T-helper 17 cell (primary cell): ENCODE measurements at regions not wholly inside any gene's neighbourhood (a gene's known extent, or its start where the extent isn't known, plus 50 kb on each side); places are given as distances from the start of the nearest gene placed in this dataset.

ENCODE experiments used
- ATAC-seq: fragments of 150-1000 bp; cut with Tn5 transposase; 2 replicates; pipeline ENCODE4 v1.10.0; 2021; ENCODE audit warnings: mild to moderate bottlenecking, moderate library complexity
- DNase-seq, 3 donors: peaks; one replicate each; pipeline versions ENCODE4 v3.0.0 to v3.0.0-alpha.2; 2020 to 2021
- H3K9me3 ChIP-seq: one replicate; pipeline ENCODE4 v1.7.0; 2013; ENCODE audit warnings: low read length, mild to moderate bottlenecking; ENCODE audit not compliant: control insufficient read depth, poor library complexity, severe bottlenecking
- H3K27ac Mint-ChIP-seq: one replicate; pipeline ENCODE4 v1.8.0; 2022; ENCODE audit warnings: mild to moderate bottlenecking, moderate library complexity, mixed read lengths
- H3K27me3 Mint-ChIP-seq: one replicate; pipeline ENCODE4 v1.8.0; 2022; ENCODE audit warnings: mixed read lengths
- H3K36me3 Mint-ChIP-seq: one replicate; pipeline ENCODE4 v1.8.0; 2022; ENCODE audit warnings: low read depth, mixed read lengths
- H3K4me1 Mint-ChIP-seq: one replicate; pipeline ENCODE4 v1.8.0; 2022; ENCODE audit warnings: mild to moderate bottlenecking, mixed read lengths
- H3K4me3 Mint-ChIP-seq: one replicate; pipeline ENCODE4 v1.8.0; 2022; ENCODE audit warnings: mild to moderate bottlenecking, moderate library complexity, mixed read lengths

DNA sequence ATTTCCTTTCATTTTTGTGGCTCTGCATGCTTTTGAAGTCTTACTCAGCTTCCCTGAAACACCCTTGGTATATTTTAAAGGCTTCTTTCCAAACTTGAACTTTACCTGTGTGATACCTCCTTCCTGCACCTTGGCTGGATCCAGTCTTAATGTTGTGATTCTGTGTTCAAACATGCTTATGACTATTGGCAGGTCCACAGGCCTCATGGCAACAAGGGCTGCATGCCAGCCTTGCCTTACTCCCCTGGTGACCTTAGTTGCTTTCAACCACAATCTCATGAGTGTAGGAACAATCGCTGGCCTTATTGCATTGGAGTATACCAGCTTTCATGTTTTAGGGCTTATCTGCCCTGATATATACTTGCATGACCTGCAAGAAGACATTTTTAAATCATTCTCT is 238.7 kb downstream of the KIF20B start:
- no peaks in the 10 kb centered on the region for H3K9me3 ChIP-seq
- no peak for ATAC-seq
- DNase-seq: no peak
- Mint-ChIP-seq H3K4me3 (no peak overlapping the region), H3K27me3 (peaks cover 4% of the 10 kb centered on the region), H3K4me1 (no peaks in the 10 kb centered on the region), H3K36me3 (no peaks in the 10 kb centered on the region), H3K27ac (no peak overlapping the region)

DNA sequence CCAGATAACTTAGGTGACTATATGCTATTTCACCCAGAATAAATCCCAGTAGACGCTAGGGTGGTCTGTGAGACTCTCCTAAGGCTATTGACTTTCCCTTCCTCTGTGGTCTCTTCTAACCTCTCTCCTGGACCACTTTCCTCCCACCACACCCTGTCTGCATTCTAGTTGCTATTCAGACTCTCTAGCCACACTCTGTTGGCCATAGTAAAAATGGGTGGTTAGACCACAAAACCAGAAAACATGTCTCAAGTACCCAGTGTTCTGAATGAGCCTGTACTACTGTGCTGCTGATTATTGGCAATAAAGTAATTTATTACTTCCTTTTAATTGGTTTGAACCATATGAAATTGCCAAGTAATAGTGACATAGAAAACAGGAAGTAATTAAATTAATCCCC is 240.8 kb downstream of the KIF20B start:
- Mint-ChIP-seq H3K4me3 (no peak overlapping the region), H3K27ac (no peak overlapping the region), H3K36me3 (no peaks in the 10 kb centered on the region), H3K27me3 (peaks cover 4% of the 10 kb centered on the region), H3K4me1 (peaks cover 3% of the 10 kb centered on the region)
- ATAC-seq (no peak), DNase-seq (no peak)
- H3K9me3 ChIP-seq: no peaks in the 10 kb centered on the region

DNA sequence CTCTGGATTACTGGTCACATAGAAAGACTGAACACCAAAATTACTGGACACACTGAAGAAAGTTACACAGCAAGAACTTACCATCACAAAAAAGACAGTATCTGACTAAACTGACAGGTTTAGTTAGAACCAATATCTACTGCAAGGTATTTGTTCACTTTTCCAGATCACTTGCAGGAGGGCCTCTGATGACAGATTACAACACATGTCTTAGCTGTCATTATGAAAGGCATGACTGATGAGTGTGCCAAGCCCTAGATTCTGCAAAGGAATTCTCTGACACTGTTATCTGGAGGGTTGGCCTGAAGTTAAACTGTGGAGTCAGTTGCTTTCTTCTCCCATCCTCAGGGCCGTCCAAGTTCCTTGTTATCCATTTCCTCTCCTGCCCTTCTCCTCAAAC is 242.7 kb downstream of the KIF20B start:
- Mint-ChIP-seq H3K4me1 (peaks cover 3% of the 10 kb centered on the region), H3K27ac (no peak overlapping the region), H3K27me3 (no peaks in the 10 kb centered on the region), H3K36me3 (no peaks in the 10 kb centered on the region), H3K4me3 (no peak overlapping the region)
- DNase-seq: no peak
- ATAC-seq: no peak
- no peaks in the 10 kb centered on the region for H3K9me3 ChIP-seq

DNA sequence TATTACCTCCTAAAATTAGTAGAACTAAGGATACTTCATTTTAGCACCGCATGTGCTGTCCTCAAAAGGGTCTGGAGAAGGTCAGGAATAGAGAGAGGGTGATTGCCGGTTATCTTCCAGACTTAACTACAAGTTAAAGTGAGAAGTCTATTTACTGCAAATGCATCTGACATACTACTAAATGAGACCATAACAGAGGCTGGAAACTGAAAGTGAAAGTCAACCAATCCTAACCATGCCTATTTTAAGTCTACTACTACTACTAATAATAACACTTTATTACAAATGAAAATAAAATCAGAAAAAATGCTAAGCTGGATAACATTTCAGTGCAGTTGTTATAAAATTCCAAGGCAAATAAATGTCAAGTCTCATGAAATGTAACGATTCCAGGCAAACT is 244.7 kb downstream of the KIF20B start:
- H3K4me3 Mint-ChIP-seq: peak overlapping the region; percentile 39
- H3K36me3 Mint-ChIP-seq: no peaks in the 10 kb centered on the region
- no peaks in the 10 kb centered on the region for H3K27me3 Mint-ChIP-seq
- H3K27ac Mint-ChIP-seq: no peak overlapping the region
- H3K9me3 ChIP-seq: no peaks in the 10 kb centered on the region
- peaks cover 3% of the 10 kb centered on the region for H3K4me1 Mint-ChIP-seq
- DNase-seq (no peak), ATAC-seq (no peak)

DNA sequence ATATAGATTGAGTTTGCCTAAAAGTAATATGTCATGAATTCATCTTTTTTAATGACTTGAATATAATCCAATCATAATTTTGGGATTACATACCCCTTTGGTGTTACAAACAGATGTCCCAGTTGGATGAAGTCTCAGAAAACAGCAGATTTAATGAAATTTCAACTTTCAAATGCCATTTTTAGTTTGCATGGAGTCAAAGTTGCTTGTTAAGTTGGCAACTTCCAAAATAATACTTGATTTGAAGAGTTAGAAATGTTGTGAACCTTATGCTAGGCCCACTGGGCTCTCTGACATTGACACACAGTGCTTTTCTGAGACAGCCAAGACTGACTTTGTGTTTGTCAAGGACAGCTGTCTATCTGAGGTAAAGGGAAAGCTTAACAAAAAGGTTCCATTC is 248.1 kb downstream of the KIF20B start:
- peaks cover 5% of the 10 kb centered on the region for H3K4me1 Mint-ChIP-seq
- H3K9me3 ChIP-seq: no peaks in the 10 kb centered on the region
- H3K36me3 Mint-ChIP-seq: no peaks in the 10 kb centered on the region
- peaks cover 13% of the 10 kb centered on the region for H3K27me3 Mint-ChIP-seq
- ATAC-seq: no peak
- DNase-seq: no peak
- H3K4me3 Mint-ChIP-seq: no peak overlapping the region
- H3K27ac Mint-ChIP-seq: no peak overlapping the region

DNA sequence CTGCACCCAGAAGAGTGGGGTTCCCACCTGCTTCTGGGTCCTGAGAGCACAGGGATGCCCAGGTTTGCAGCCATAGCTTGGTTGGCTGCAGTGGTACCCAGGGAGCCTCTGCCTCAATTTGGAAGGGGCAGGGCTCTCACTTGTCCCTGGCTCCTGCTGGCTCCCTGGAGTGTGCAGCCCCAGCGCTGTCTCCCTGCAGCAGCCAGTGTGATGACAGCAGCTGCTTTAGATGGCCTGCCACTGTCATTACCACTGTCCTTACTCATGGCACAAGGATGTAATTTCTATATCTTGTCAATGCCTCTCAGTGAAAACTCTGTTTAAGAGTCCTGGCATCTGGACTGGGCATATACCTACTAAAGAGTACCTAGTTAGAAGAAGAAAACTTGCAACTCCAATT is 250.9 kb downstream of the KIF20B start:
- Mint-ChIP-seq H3K27ac (no peak overlapping the region), H3K27me3 (peaks cover 13% of the 10 kb centered on the region), H3K4me3 (no peak overlapping the region), H3K36me3 (no peaks in the 10 kb centered on the region), H3K4me1 (peaks cover 2% of the 10 kb centered on the region)
- no peaks in the 10 kb centered on the region for H3K9me3 ChIP-seq
- DNase-seq: no peak
- ATAC-seq: no peak

DNA sequence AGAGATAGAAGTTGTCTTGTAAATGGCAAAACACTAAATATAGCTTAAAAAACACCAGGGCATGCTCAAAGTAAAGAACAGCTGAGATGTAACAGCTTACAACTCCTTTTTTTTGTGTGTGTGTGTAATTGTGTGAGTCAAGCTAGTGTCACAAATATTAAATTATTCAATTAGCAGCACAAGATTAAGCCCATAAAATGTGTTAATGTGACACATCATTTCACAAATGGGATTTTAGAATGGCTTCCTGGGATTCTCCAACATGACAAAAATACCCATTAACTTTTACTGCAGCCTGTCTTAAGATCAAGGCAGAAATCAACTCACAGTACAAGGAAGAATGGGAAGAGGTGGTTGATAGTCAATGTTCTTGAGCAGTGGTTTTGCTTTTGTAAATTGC is 251.4 kb downstream of the KIF20B start:
- DNase-seq: no peak
- H3K27ac Mint-ChIP-seq: no peak overlapping the region
- peaks cover 13% of the 10 kb centered on the region for H3K27me3 Mint-ChIP-seq
- H3K9me3 ChIP-seq: no peaks in the 10 kb centered on the region
- ATAC-seq: no peak
- no peak overlapping the region for H3K4me3 Mint-ChIP-seq
- peaks cover 2% of the 10 kb centered on the region for H3K4me1 Mint-ChIP-seq
- no peaks in the 10 kb centered on the region for H3K36me3 Mint-ChIP-seq

DNA sequence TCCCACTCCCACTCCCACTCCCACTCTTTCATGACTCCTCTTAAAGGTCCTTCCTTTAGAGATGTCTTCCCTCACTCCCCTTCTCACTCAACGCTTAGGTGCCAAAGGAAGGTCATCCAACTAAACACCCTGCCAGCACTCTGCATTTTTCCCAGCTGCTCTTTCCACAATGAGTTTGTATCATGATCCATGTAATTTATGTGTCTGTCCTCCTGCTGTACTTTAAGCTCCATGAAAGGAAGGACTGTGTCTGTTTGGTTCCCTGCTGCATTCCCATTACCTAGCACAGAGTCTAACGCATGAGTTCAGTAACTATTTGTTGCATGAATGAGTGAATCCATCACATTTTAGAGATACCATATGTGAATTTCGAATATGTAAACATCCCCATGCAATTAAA is 252.7 kb downstream of the KIF20B start:
- Mint-ChIP-seq H3K27ac (no peak overlapping the region), H3K27me3 (peaks cover 13% of the 10 kb centered on the region), H3K36me3 (no peaks in the 10 kb centered on the region), H3K4me3 (no peak overlapping the region), H3K4me1 (peaks cover 2% of the 10 kb centered on the region)
- no peaks in the 10 kb centered on the region for H3K9me3 ChIP-seq
- DNase-seq: no peak
- ATAC-seq: no peak

DNA sequence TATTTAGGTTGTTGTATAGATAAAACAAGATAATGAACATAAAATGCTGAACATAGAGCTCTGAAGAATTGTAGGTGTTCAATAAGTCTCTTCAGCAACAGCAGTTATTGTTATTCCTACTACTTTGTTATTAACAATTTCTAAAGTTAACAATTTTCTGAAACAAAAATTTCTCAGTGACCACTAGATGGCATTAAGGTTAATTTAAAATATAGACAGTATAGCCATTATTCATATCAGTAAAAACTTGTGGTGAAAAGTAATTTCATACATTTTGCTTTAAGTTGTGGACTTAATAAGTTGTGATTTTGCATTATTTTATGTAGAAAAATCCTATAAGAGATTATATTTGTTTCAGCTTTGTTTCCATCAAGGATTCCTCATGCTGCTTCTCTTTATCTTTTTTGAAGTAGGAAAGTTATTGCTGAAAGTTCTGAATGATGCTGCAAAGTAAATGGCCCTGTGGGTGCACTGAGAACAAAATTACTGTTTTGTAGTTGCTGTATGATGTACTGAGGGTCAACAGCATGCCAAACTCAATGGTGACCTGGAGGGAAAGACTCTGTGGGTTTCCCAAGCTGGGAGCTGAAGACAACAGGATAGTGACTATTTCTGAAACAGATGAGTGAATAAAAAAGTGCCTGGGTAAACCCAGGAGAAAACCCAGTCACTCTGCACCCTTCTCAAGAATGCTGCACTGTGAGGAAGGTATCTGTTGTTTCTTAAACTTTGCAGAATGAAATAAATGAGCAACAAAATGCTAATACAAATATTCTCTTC is 253.6 kb downstream of the KIF20B start:
- Mint-ChIP-seq H3K27ac (no peak overlapping the region), H3K36me3 (no peaks in the 10 kb centered on the region), H3K27me3 (peaks cover 13% of the 10 kb centered on the region), H3K4me3 (no peak overlapping the region), H3K4me1 (peaks cover 2% of the 10 kb centered on the region)
- ATAC-seq: no peak
- no peak for DNase-seq
- H3K9me3 ChIP-seq: no peaks in the 10 kb centered on the region

DNA sequence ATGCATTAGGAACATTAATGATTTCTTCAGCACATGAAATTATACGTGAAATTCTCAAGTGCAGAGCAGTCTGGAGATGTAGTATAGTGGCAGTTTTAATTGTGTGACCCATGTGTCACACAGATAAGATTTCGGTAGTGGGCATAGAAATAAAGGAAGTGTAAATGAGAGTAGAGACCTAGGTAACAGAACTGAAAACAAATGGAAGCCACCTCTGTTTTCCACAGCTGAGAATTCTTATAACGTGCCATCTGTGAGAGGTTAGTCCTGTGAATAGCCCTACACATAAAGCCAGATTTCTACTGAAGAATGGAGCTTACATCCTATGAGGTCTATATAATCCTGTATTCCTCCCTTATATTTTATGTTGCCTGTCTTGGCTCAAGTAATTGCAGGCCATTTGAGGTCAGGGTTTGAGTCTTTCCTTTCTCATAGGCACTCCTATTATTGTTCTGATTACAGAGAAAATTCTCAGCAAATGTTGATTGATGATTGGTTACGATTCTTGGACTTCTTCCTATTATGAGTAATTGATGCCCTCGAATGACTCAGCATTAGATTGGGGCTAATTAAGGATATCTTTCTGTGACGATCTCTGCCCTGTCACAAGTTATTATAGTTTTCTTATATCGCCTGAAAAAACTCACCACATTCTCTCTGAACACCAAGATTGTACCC is 258.2 kb downstream of the KIF20B start:
- no peaks in the 10 kb centered on the region for H3K9me3 ChIP-seq
- Mint-ChIP-seq H3K4me3 (no peak overlapping the region), H3K4me1 (no peaks in the 10 kb centered on the region), H3K27me3 (peaks cover 13% of the 10 kb centered on the region), H3K27ac (no peak overlapping the region), H3K36me3 (no peaks in the 10 kb centered on the region)
- ATAC-seq (no peak), DNase-seq (no peak)

DNA sequence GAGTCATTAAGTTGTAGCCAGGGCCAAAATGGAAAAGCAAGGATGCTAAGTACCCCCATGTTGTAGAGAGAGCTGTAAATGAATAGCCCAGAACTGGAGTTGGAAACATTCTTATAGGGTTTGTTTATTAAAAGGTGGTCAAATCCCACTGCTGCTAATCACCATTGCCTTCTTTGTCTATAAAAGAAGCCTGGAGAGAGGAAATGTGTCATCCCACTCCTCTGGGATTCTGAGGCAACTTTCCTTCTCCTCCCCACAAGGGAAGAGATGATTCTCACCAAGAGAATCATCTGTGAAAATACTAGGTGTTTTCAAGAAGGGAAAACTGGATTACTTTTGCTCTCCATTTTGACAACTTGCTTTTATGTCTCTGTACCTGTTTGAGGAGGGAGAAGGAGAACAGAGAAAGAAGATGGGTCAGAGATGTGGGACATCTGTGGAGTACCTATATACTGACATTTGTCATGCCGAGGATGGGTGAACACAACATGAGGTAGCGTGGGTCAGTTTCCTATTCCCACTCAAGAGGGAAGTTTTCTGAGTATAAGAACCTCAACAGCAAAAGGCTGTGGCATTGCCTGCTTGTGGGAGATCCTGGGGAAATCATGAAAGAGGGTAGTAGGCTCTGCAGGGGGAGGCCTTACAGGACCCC is 262.2 kb downstream of the KIF20B start:
- no peaks in the 10 kb centered on the region for H3K9me3 ChIP-seq
- H3K27me3 Mint-ChIP-seq: peaks cover 22% of the 10 kb centered on the region
- H3K4me3 Mint-ChIP-seq: no peak overlapping the region
- H3K36me3 Mint-ChIP-seq: no peaks in the 10 kb centered on the region
- H3K4me1 Mint-ChIP-seq: no peaks in the 10 kb centered on the region
- no peak for DNase-seq
- no peak for ATAC-seq
- no peak overlapping the region for H3K27ac Mint-ChIP-seq

DNA sequence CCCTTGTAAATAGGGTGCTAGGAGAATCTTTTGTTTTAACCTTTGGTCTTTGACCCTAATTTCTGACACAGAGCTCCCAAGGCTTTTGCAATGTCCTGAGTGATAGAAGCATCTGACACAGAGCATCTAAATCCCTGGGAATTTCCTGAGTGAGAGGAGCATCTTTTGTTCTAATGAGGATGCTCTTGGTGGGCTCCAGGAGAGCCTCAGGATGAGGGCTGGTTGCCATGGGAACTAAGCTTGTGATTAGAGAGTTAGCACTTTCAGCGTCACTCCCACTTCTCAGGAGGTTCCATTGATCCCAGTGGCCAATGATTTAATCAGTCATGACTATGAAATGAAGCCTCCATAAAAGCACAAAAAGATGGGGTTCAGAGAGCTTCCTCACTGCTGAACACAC is 264.8 kb downstream of the KIF20B start:
- H3K9me3 ChIP-seq: no peaks in the 10 kb centered on the region
- Mint-ChIP-seq H3K36me3 (no peaks in the 10 kb centered on the region), H3K4me1 (no peaks in the 10 kb centered on the region), H3K4me3 (no peak overlapping the region), H3K27me3 (peaks cover 22% of the 10 kb centered on the region), H3K27ac (no peak overlapping the region)
- DNase-seq: no peak
- no peak for ATAC-seq

DNA sequence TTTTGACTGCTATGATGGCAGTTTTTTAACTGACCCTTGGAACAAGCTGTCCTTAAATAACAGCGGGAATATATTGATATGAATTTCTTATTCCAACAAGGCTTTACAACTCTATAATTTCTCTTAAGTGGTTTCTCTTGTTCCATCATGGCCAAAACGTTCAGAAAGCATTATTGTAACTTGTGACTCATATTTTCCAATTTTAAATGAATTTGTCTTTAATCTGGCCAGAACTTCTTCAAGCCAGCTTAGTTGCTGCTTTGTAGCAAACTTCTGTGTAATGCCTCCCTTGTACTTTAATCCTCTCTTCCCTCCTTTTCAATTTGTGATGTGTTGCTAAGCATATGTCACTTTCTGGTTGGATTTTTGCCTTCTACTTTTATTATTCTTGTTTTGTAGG is 271.9 kb downstream of the KIF20B start:
- Mint-ChIP-seq H3K27ac (no peak overlapping the region), H3K27me3 (peaks cover 17% of the 10 kb centered on the region), H3K4me3 (no peak overlapping the region), H3K4me1 (no peaks in the 10 kb centered on the region), H3K36me3 (no peaks in the 10 kb centered on the region)
- H3K9me3 ChIP-seq: no peaks in the 10 kb centered on the region
- ATAC-seq: no peak
- DNase-seq: no peak
